Caki2 (cell line): ENCODE measurements at regions not wholly inside any gene's neighbourhood (a gene's known extent, or its start where the extent isn't known, plus 50 kb on each side); places are given as distances from the start of the nearest gene placed in this dataset.
"Not testable (repeated sequence)": the region's sequence is repeated elsewhere in the genome, so short reads cannot be mapped to it uniquely, and the experiment has no call there.

ENCODE experiments used
- DNase-seq: peaks from one replicate; pipeline ENCODE4 v3.0.0-alpha.2; 2015; ENCODE audit warnings: low read depth
- in situ Hi-C: cut with HindIII; loops from 2 replicates; pipeline ENCODE4 v1.10.0; 2016; ENCODE audit warnings: low sequenced_read_pairs, low pct_unique_long_range_greater_than_20kb, mixed read lengths

DNA sequence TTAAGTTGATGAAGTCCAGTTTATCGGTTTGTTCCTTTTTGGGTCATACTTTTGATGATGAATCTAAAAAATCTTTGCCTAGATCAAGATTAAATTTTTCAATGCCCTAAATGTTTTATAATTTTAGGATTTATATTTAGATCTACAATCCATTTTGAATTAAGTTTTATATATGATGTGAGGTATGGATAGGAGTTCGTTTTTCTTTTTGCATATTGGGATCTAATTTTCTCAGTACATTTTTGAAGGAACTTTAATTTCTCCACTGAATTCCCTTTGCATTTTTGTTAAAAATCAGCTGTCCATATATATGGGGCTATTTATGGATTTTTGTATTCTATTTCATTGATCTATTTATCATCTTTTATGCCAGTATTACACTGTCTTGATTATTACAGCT, 125.5 kb upstream of the HS3ST2 start:
- in situ Hi-C loops = no loop called here
- DNase-seq = no peak

DNA sequence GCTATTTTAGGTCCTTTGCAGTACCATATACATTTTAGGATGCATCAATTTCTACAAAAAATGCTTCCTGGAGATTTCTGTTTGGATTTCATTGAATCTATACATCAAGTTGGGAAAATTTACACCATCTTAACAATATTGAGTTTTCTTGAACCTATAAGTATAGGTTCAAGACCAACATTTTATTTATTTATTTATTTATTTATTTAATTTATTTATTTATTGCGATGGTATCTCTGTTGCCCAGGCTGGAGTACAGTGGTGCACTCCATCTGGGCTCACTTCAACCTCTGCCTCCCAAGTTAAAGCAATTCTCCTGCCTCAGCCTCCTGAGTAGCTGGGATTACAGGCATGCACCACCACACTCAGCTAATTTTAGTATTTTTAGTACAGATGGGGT, 125.0 kb upstream of the HS3ST2 start:
- no peak for DNase-seq
- in situ Hi-C loops = no loop called here

DNA sequence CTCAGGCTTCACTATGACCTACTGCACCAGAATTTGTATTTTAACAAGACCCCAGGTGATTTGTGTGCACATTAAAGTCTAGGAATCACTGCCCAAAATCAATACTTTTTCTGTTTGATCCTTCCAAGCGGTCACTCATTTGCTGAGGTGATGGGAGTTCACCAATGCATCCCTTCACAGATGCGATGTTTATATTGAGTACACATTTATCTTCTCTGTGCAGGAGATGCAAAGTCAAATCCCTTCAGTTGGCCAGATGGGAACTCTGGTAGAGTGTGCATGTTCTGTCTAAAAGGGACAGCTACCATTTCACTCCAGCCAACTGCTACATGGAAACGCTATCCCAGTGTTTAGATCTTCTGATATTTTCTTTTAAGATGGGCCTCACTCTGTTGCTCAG, 122.6 kb upstream of the HS3ST2 start:
- in situ Hi-C loops = no loop called here
- no peak for DNase-seq

DNA sequence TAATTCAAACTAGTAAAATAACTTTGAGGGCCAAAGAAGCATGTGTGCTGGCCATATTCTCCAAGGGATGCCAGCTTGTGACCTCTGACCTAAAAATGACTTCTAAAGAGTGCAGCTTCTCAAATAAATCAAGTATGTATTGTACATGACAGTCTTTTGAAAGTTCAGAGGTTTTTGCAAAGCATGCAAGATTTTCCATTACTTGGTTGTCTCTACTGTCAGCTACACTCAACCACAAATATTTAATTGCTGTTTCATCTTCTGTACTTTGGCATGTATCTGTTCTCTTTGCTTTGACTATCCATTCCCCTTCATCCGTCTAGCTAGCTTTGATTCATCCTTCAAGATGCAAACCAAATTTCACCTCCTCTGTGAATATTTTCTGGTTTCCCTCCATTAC, 121.9 kb upstream of the HS3ST2 start:
- DNase-seq = no peak

DNA sequence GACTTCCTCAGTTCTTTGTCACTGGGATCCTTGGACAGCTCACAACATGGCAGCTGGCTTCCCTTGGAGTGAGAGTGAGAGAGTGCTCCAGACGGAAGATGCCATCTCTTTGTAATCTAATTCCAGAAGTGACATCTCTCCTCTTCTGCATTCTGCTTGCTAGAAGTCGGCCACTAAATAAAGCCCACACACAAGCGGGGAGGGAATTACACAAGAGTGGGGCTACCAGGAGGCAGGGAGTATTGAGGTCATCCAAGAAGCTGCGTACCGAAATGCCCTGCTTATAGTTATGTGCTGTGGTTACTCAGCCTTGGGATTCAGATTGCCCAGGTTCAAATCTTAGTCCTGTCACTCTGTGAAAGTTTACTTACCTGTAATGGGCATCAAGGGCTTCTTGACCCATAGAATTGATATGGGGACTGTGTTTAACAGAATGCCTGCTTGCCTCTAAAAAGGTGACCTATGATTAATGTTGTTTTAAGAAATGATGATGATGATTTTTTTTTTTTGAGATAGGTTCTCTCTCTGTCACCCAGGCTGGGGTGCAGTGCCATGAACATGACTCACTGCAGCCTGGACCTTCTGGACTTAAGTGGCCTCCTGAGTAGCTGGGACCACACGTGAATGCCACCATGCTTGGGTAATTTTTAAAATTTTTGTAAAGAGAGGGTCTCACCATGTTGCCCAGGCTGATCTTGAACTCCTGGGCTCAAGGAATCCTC, 120.9 kb upstream of the HS3ST2 start:
- DNase-seq = no peak
- in situ Hi-C loops = no loop called here

More for the DNA sequence above, 121.9 kb upstream of the HS3ST2 start:
- in situ Hi-C loops = no loop called here

- no peak for DNase-seq
- in situ Hi-C loops = no loop called here
Observed at GRCh38 chr16:22693638-22694340, 120.2 kb upstream of the HS3ST2 start.

DNA sequence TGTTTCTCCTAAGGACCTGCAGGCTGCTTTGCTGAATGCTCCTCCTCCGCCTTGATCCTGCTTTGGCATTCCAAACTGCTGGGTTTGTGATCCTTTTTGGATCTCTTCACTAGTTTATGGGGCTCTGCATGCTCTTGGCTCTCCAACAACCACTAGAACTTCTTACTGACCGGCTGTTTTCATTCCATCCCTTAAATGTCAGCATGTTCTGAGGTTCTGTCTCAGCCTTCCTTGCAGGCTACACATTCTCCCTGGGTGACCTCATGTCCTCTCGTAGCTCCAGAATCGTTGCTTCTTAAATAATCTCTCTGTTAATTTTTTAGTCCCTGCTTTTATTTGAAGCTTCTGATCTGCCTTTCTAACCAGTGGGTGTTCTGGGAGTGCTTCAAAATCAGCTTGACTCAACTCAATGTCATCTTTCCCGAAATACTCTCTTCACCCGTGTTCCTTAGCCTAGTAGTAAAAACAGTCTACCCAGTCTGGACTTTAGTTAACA, 119.0 kb upstream of the HS3ST2 start:
- in situ Hi-C loops = no loop called here
- no peak for DNase-seq

DNA sequence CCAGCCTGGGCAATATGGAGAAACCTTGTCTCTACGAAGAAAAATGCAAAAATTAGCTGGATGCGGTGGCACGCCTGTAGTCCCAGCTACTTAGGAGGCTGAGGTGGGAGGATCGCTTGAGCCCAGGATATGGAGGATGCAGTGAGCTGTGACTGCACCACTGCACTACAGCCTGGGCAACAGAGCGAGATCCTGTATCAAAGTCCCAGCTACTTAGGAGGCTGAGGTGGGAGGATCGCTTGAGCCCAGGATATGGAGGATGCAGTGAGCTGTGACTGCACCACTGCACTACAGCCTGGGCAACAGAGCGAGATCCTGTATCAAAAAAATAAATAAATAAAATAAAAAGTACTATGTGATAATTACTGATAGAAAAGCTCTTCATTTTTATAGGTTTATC, 118.2 kb upstream of the HS3ST2 start:
- DNase-seq, in situ Hi-C loops: not testable (repeated sequence)

DNA sequence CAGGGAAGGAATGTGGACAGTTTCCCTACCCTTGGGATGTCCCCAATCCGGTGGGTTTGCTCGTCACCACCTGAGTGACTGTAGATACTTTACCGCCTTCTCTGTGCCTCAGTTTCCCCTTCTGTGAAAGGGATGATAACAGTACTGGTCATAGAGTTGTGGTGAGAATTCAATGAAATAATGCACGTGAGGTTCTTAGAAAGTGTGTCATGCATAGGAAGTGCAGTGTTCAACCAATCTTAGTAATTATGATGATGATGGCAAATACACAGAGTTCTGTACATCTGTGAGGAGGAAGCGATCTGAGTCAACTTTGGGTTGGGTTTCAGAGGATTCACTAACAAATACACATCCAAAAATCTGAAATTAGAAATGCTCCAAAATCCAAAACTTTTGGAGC, 114.6 kb upstream of the HS3ST2 start:
- in situ Hi-C loops = no loop called here
- no peak for DNase-seq

DNA sequence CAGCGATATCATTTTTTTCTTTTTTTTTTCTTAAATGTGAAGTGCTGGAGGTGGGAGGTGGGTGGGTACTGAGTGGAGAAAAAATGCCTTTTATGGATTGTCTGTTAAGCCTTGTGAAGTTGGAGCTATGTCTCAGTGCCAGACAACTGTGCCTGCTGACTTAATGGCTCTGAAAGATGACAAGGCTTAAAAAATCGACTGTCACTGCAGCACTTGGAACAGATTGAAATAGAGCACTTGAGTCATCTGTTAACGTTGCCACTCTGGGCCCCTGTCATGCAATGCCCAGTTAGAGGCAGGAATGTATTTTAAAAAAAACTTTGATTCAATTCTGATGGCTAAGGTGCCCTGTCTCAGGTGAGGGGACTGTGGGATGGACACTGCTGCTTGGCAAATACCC, 108.2 kb upstream of the HS3ST2 start:
- no peak for DNase-seq
- in situ Hi-C loops = no loop called here

GRCh38 chr16:22710326-22710725, 103.6 kb upstream of the HS3ST2 start:
- in situ Hi-C loops = no loop called here
- no peak for DNase-seq

DNA sequence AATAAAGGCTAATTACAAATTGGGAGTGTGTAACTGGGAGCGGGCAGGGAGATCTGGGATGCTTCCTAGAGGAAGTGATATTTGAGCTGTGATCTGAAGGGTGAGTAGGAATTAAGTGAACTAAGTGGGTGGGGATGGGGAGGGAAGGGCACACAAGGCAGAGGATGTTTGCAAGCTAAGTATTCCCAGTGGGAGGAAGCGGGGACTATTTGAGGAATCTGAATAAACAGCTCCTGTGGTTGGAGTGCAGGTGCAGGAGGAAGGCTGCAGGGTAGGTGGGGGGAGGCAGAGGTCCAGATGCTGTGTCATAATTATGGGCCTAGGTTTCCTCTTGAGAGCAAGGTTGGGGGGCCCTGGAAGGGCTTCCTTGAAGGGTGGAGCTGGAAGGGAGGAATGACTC, 102.1 kb upstream of the HS3ST2 start:
- DNase-seq = no peak
- in situ Hi-C loops = no loop called here

DNA sequence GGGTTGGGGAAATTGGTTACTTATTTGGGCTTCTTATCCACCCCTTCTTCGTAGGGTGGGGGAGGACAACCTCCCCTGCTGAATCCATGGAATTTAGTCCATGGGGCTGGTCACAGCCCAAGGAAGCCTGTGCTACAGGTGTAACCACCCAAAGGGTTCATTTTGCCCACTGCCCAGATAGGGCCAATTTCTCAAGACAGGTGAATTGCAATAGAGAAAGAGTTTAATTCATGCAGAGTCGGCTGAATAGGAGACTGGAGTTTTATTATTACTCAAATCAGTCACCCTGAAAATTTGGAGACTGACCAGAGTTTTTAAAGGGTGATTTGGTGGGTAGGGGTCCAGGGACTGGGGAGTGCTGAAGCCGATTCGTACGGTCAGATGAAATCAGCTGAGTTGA, 101.5 kb upstream of the HS3ST2 start:
- DNase-seq = no peak
- in situ Hi-C loops = no loop called here

- in situ Hi-C loops, DNase-seq: not testable (repeated sequence)
Observed at GRCh38 chr16:22718598-22718997, 95.4 kb upstream of the HS3ST2 start.

DNA sequence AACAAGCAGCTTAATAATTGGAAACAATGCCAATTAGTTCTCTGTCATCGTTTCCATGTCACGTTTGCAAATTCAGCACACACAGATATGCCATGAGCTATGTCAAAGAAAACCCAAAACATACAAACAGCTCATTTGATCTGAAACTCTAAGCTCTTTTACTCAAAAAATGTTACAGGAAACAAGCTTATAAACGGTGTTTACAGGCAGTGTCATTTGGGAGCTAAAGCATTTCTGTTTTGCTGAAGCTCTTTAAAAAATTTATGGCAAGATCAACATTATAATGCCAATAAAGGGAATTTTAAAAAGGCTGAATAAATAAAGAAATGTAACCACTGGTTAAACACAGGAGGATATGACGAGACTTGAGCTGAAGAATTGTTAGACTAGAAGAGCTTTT, 94.0 kb upstream of the HS3ST2 start:
- no peak for DNase-seq
- in situ Hi-C loops = no loop called here

- DNase-seq = no peak
- in situ Hi-C loops = no loop called here
Observed at GRCh38 chr16:22721511-22722100, 92.4 kb upstream of the HS3ST2 start.

- in situ Hi-C loops, DNase-seq: not testable (repeated sequence)
Observed at GRCh38 chr16:22722551-22723541, 91.1 kb upstream of the HS3ST2 start.

DNA sequence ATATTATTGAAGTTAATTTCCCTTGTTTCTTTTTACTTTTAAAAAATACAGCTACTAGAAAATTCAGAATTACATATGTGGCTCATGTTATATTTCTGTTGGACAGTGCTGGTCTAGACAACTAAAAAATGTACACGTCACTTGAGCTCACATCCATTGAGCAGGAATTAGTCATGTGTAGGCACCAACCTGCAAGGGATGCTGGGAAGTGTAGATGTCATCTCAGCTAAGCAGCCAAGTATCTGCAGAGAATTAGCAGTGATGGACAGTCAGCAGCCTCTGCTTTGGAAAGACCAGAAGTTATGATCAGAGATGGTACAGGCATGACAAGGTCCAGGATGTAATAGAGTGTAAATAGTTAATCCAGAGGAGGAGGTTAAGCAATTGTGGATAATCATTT, 87.1 kb upstream of the HS3ST2 start:
- in situ Hi-C loops = no loop called here
- no peak for DNase-seq
